ENCODE measurements at regions not wholly inside any gene's neighbourhood (a gene's known extent, or its start where the extent isn't known, plus 50 kb on each side); places are given as distances from the start of the nearest gene placed in this dataset.
"Not testable (repeated sequence)": the region's sequence is repeated elsewhere in the genome, so short reads cannot be mapped to it uniquely, and the experiment has no call there.

GRCh38 chr1:219432191-219432606 is 180.7 kb downstream of the ZC3H11B start:
- DNase-seq, result no peak

- DNase-seq, result no peak
Observed at GRCh38 chr1:219430419-219430818, 182.5 kb downstream of the ZC3H11B start.

GRCh38 chr1:219428651-219429050 is 184.3 kb downstream of the ZC3H11B start:
- no peak for DNase-seq

- DNase-seq, result no peak
Observed at GRCh38 chr1:219427989-219428388, 184.9 kb downstream of the ZC3H11B start.

GRCh38 chr1:219427403-219427802 is 185.5 kb downstream of the ZC3H11B start:
- DNase-seq, result no peak

- peak; percentile 80 for DNase-seq
Observed at GRCh38 chr1:219422811-219423598, 189.9 kb downstream of the ZC3H11B start.

- DNase-seq, result no peak
Observed at GRCh38 chr1:219420913-219421312, 192.0 kb downstream of the ZC3H11B start.

GRCh38 chr1:219419860-219420259 is 193.0 kb downstream of the ZC3H11B start:
- DNase-seq, result no peak

GRCh38 chr1:219419065-219419464 is 193.8 kb downstream of the ZC3H11B start:
- DNase-seq, result no peak

GRCh38 chr1:219417610-219418009 is 195.3 kb downstream of the ZC3H11B start:
- no peak for DNase-seq

- peak; percentile 42 for DNase-seq
Observed at GRCh38 chr1:219416598-219417238, 196.2 kb downstream of the ZC3H11B start.

GRCh38 chr1:219415915-219416314 is 197.0 kb downstream of the ZC3H11B start:
- no peak for DNase-seq

- DNase-seq, result no peak
Observed at GRCh38 chr1:219415433-219415832, 197.5 kb downstream of the ZC3H11B start.

GRCh38 chr1:219414250-219414649 is 198.7 kb downstream of the ZC3H11B start:
- DNase-seq, result no peak

GRCh38 chr1:219413536-219413935 is 199.4 kb downstream of the ZC3H11B start:
- DNase-seq, result no peak

- DNase-seq, result peak; percentile 77
Observed at GRCh38 chr1:219412772-219413171, 200.1 kb downstream of the ZC3H11B start.

GRCh38 chr1:219410721-219411120 is 202.2 kb downstream of the ZC3H11B start:
- not testable (repeated sequence) for DNase-seq

- no peak for DNase-seq
Observed at GRCh38 chr1:219405531-219406331, 207.2 kb downstream of the ZC3H11B start.

GRCh38 chr1:219404629-219405028 is 208.3 kb downstream of the ZC3H11B start:
- no peak for DNase-seq

GRCh38 chr1:219402925-219403324 is 210.0 kb downstream of the ZC3H11B start:
- DNase-seq, result no peak

GRCh38 chr1:219401724-219402625 is 210.9 kb downstream of the ZC3H11B start:
- DNase-seq, result no peak

GRCh38 chr1:219399446-219399845 is 213.5 kb downstream of the ZC3H11B start:
- no peak for DNase-seq

Data from fibroblast of skin of back (primary cell).